ENCODE measurements at regions not wholly inside any gene's neighbourhood (a gene's known extent, or its start where the extent isn't known, plus 50 kb on each side); places are given as distances from the start of the nearest gene placed in this dataset.

GRCh38 chr21:31583498-31583897 lies 76.0 kb upstream of the SOD1 start:
- H3K9me3 ChIP-seq (ENCODE audit: low read length): no peaks in the 10 kb centered on the region
- no peak for DNase-seq (ENCODE audit: low spot score)
- intact Hi-C loops (cut with micrococcal nuclease; ENCODE audit: unreplicated experiment): no loop called here
- CTCF ChIA-PET (ENCODE audit: unreplicated experiment): no interaction called here
- no peaks in the 10 kb centered on the region for H3K79me2 ChIP-seq (ENCODE audit: insufficient read depth, low read depth, low read length)
- H3K4me2 ChIP-seq (ENCODE audit: low read length): no peak overlapping the region
- POLR2A ChIA-PET: interaction anchor here (0.6 to 1.4 kb wide), 3 partner anchors 15 to 480 kb away, joined by 3 to 5 read pairs (median 3); no protein-coding TSS in a partner anchor
- H3K4me1 ChIP-seq (ENCODE audit: insufficient read depth, low read length, poor library complexity, severe bottlenecking): no peaks in the 10 kb centered on the region
- no peak overlapping the region for H2AFZ ChIP-seq (ENCODE audit: low read length)
- no peak overlapping the region for H3K27ac ChIP-seq (ENCODE audit: low read depth, low read length, poor library complexity, severe bottlenecking)
- BruUV-seq (replicated peaks): no TSS peak
- H3K4me3 ChIP-seq (ENCODE audit: low read depth, low read length, poor library complexity, severe bottlenecking): no peak overlapping the region
- no peaks in the 10 kb centered on the region for H3K9me2 ChIP-seq (ENCODE audit: insufficient read depth, low read length)
- TF ChIP-seq EZH2phosphoT487 (IDR thresholded peaks at IDR 0.05; ENCODE audit: borderline replicate concordance, low read depth, low read length): no peak
- TF ChIP-seq CTCF (conservative IDR thresholded peaks at IDR 0.05; ENCODE audit: low read length): no peak
- no peaks in the 10 kb centered on the region for H3K36me3 ChIP-seq (ENCODE audit: insufficient read depth, low read length)
- H4K20me1 ChIP-seq (ENCODE audit: insufficient read depth, low read length): no peaks in the 10 kb centered on the region

- BruUV-seq (replicated peaks): no TSS peak
- CTCF ChIA-PET (ENCODE audit: unreplicated experiment): interaction anchor here (0.6 to 1.9 kb wide), 4 partner anchors 21 to 483 kb away, joined by 3 to 10 read pairs (median 4); no protein-coding TSS in a partner anchor
- Histone ChIP-seq H3K4me3 (ENCODE audit: low read depth, low read length, poor library complexity, severe bottlenecking) (no peak overlapping the region), H3K4me2 (ENCODE audit: low read length) (no peak overlapping the region), H4K20me1 (ENCODE audit: insufficient read depth, low read length) (no peaks in the 10 kb centered on the region), H3K27ac (ENCODE audit: low read depth, low read length, poor library complexity, severe bottlenecking) (no peak overlapping the region), H3K9me2 (ENCODE audit: insufficient read depth, low read length) (no peaks in the 10 kb centered on the region), H2AFZ (ENCODE audit: low read length) (no peak overlapping the region), H3K9me3 (ENCODE audit: low read length) (no peaks in the 10 kb centered on the region), H3K36me3 (ENCODE audit: insufficient read depth, low read length) (no peaks in the 10 kb centered on the region), H3K79me2 (ENCODE audit: insufficient read depth, low read depth, low read length) (no peaks in the 10 kb centered on the region), H3K4me1 (ENCODE audit: insufficient read depth, low read length, poor library complexity, severe bottlenecking) (no peaks in the 10 kb centered on the region)
- intact Hi-C loops (cut with micrococcal nuclease; ENCODE audit: unreplicated experiment): loop anchor here (1.0 kb wide), 2 partner anchors 383 to 483 kb away; no protein-coding TSS in a partner anchor
- DNase-seq (ENCODE audit: low spot score): peak; percentile 77
- POLR2A ChIA-PET: interaction anchor here (1.3 to 1.5 kb wide), 2 partner anchors 22 to 385 kb away, joined by 4 to 6 read pairs; no protein-coding TSS in a partner anchor
- no peak for TF ChIP-seq EZH2phosphoT487 (IDR thresholded peaks at IDR 0.05; ENCODE audit: borderline replicate concordance, low read depth, low read length)
- peak; percentile 87 for TF ChIP-seq CTCF (conservative IDR thresholded peaks at IDR 0.05; ENCODE audit: low read length)
These were observed 78.6 kb upstream of the SOD1 start for GRCh38 chr21:31580866-31581276.

- DNase-seq (ENCODE audit: low spot score): no peak
- Histone ChIP-seq H3K4me1 (ENCODE audit: insufficient read depth, low read length, poor library complexity, severe bottlenecking) (no peaks in the 10 kb centered on the region), H4K20me1 (ENCODE audit: insufficient read depth, low read length) (no peaks in the 10 kb centered on the region), H3K4me2 (ENCODE audit: low read length) (no peak overlapping the region), H2AFZ (ENCODE audit: low read length) (no peak overlapping the region), H3K9me2 (ENCODE audit: insufficient read depth, low read length) (no peaks in the 10 kb centered on the region), H3K79me2 (ENCODE audit: insufficient read depth, low read depth, low read length) (no peaks in the 10 kb centered on the region), H3K36me3 (ENCODE audit: insufficient read depth, low read length) (no peaks in the 10 kb centered on the region), H3K4me3 (ENCODE audit: low read depth, low read length, poor library complexity, severe bottlenecking) (no peak overlapping the region), H3K27ac (ENCODE audit: low read depth, low read length, poor library complexity, severe bottlenecking) (no peak overlapping the region), H3K9me3 (ENCODE audit: low read length) (peaks cover 4% of the 10 kb centered on the region; the same call in 1 of the 2 replicates)
- ChIA-PET CTCF (ENCODE audit: unreplicated experiment) (no interaction called here), POLR2A (interaction anchor here (0.6 to 0.8 kb wide), 2 partner anchors 385 to 443 kb away, joined by 3 read pairs; no protein-coding TSS in a partner anchor)
- intact Hi-C loops (cut with micrococcal nuclease; ENCODE audit: unreplicated experiment): no loop called here
- TF ChIP-seq EZH2phosphoT487 (IDR thresholded peaks at IDR 0.05; ENCODE audit: borderline replicate concordance, low read depth, low read length) (no peak), CTCF (conservative IDR thresholded peaks at IDR 0.05; ENCODE audit: low read length) (no peak)
- no TSS peak for BruUV-seq (replicated peaks)
These were observed 82.2 kb upstream of the SOD1 start for GRCh38 chr21:31577271-31577670.
